Esophagus muscularis mucosa (tissue), 4 donors: ENCODE measurements at regions not wholly inside any gene's neighbourhood (a gene's known extent, or its start where the extent isn't known, plus 50 kb on each side); places are given as distances from the start of the nearest gene placed in this dataset.
A peak's percentile ranks its signal among the peaks of the same experiment; 100 is the strongest.

Source experiments
- DNase-seq: peaks from one replicate; pipeline ENCODE4 v3.0.0-alpha.2; 2017; ENCODE audit errors: extremely low spot score
- H3K27ac ChIP-seq, 4 donors: fragments of 200-600 bp; sonication (generic); replicated peaks in 1 of 4; 1 replicate in 3 of 4; 2 replicates in 1 of 4; pipeline ENCODE4 v1.5.1; 2016 to 2019; ENCODE audit warnings: mild to moderate bottlenecking in 1 of 4
- H3K27me3 ChIP-seq, 4 donors: fragments of 200-600 bp; sonication (generic); one replicate each; pipeline versions ENCODE4 v1.5.1 to v1.6.0; 2016 to 2019
- H3K36me3 ChIP-seq, 4 donors: fragments of 200-600 bp; sonication (generic); one replicate each; pipeline ENCODE4 v1.5.1; 2016 to 2019
- H3K4me1 ChIP-seq, 4 donors: fragments of 200-600 bp; sonication (generic); one replicate each; pipeline ENCODE4 v1.5.1; 2016 to 2019
- H3K4me3 ChIP-seq, 4 donors: fragments of 200-600 bp; sonication (generic); 1 replicate in 2 of 4; 2 replicates in 2 of 4; pipeline ENCODE4 v1.5.1; 2016 to 2019; ENCODE audit warnings: mild to moderate bottlenecking in 4 of 4, moderate library complexity in 1 of 4
- H3K9me3 ChIP-seq, 4 donors: fragments of 200-600 bp; sonication (generic); 1 replicate in 3 of 4; 2 replicates in 1 of 4; pipeline ENCODE4 v1.5.1; 2016 to 2019
- EP300 ChIP-seq: sonication (generic); formaldehyde crosslinking; IDR thresholded peaks from one replicate; pipeline ENCODE4 v1.6.1; 2017; ENCODE audit warnings: antibody characterized with exemption
- POLR2A ChIP-seq: fragments of 450-650 bp; IDR thresholded peaks from one replicate; pipeline ENCODE4 v1.6.1; 2017; ENCODE audit warnings: antibody characterized with exemption, moderate library complexity, mild to moderate bottlenecking, low read depth
- POLR2AphosphoS5 ChIP-seq, 2 donors: sonication (generic); formaldehyde crosslinking; IDR thresholded peaks; one replicate each; pipeline ENCODE4 v1.6.1; 2017; ENCODE audit warnings: antibody characterized with exemption in 2 of 2
- WGBS: methylation state at CpG from one replicate; pipeline ENCODE4 v1.1.5; 2018; 5-methylcytosine and 5-hydroxymethylcytosine counted together
- intact Hi-C: fragments of 100-400 bp; cut with DNase I; formaldehyde crosslinking; loops from one replicate; pipeline ENCODE4 v1.15.1; 2023
- TF ChIP-seq, protein P1 (sequence below), 3 experiments: fragments of 200-600 bp in 2 of 3; fragments of 450-650 bp in 1 of 3; sonication (generic) in 2 of 3; IDR thresholded peaks; one replicate each; pipeline ENCODE4 v1.5.1; 2017 to 2019; ENCODE audit warnings: antibody characterized with exemption in 3 of 3, mild to moderate bottlenecking in 2 of 3, moderate library complexity in 1 of 3

GRCh38 chr4:71185037-71185436 is 153.8 kb upstream of the SLC4A4 start:
- 68% methylated on average over 3 of the region's 3 CpGs for WGBS
- peaks cover 0 to 25% (median 19%) of the 10 kb centered on the region in 4 donors for H3K4me1 ChIP-seq
- no peaks in the 10 kb centered on the region for H3K9me3 ChIP-seq
- H3K4me3 ChIP-seq = no peak overlapping the region
- TF ChIP-seq EP300 (no peak), POLR2AphosphoS5 (IDR thresholded peaks at IDR 0.05) (no peak), POLR2A (no peak)
- TF ChIP-seq, protein P1, sequence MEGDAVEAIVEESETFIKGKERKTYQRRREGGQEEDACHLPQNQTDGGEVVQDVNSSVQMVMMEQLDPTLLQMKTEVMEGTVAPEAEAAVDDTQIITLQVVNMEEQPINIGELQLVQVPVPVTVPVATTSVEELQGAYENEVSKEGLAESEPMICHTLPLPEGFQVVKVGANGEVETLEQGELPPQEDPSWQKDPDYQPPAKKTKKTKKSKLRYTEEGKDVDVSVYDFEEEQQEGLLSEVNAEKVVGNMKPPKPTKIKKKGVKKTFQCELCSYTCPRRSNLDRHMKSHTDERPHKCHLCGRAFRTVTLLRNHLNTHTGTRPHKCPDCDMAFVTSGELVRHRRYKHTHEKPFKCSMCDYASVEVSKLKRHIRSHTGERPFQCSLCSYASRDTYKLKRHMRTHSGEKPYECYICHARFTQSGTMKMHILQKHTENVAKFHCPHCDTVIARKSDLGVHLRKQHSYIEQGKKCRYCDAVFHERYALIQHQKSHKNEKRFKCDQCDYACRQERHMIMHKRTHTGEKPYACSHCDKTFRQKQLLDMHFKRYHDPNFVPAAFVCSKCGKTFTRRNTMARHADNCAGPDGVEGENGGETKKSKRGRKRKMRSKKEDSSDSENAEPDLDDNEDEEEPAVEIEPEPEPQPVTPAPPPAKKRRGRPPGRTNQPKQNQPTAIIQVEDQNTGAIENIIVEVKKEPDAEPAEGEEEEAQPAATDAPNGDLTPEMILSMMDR (IDR thresholded peaks at IDR 0.05) = no peak
- H3K36me3 ChIP-seq = no peaks in the 10 kb centered on the region
- no peak for DNase-seq
- peaks cover 0 to 5% (median 0%) of the 10 kb centered on the region in 4 donors for H3K27me3 ChIP-seq
- H3K27ac ChIP-seq = no peak overlapping the region
- intact Hi-C loops = loop anchor here (2.0 kb wide), 1 partner anchor 530 kb away; no protein-coding TSS in a partner anchor

- no peak for TF ChIP-seq POLR2AphosphoS5 (IDR thresholded peaks at IDR 0.05)
- no peak for TF ChIP-seq POLR2A
- TF ChIP-seq EP300 = no peak
- TF ChIP-seq, protein P1 (IDR thresholded peaks at IDR 0.05) = no peak
- peak overlapping the region; percentile 66 to 85 (median 75) for H3K4me3 ChIP-seq
- peaks cover 0 to 5% (median 0%) of the 10 kb centered on the region in 4 donors for H3K27me3 ChIP-seq
- intact Hi-C loops = no loop called here
- WGBS = 1% methylated on average over 11 of the region's 11 CpGs
- peaks cover 0 to 25% (median 19%) of the 10 kb centered on the region in 4 donors for H3K4me1 ChIP-seq
- no peaks in the 10 kb centered on the region for H3K9me3 ChIP-seq
- no peaks in the 10 kb centered on the region for H3K36me3 ChIP-seq
- no peak for DNase-seq
- H3K27ac ChIP-seq = peak overlapping the region; percentile 52 to 81 (median 72)
Observed at GRCh38 chr4:71186257-71186565, 152.6 kb upstream of the SLC4A4 start.

DNA sequence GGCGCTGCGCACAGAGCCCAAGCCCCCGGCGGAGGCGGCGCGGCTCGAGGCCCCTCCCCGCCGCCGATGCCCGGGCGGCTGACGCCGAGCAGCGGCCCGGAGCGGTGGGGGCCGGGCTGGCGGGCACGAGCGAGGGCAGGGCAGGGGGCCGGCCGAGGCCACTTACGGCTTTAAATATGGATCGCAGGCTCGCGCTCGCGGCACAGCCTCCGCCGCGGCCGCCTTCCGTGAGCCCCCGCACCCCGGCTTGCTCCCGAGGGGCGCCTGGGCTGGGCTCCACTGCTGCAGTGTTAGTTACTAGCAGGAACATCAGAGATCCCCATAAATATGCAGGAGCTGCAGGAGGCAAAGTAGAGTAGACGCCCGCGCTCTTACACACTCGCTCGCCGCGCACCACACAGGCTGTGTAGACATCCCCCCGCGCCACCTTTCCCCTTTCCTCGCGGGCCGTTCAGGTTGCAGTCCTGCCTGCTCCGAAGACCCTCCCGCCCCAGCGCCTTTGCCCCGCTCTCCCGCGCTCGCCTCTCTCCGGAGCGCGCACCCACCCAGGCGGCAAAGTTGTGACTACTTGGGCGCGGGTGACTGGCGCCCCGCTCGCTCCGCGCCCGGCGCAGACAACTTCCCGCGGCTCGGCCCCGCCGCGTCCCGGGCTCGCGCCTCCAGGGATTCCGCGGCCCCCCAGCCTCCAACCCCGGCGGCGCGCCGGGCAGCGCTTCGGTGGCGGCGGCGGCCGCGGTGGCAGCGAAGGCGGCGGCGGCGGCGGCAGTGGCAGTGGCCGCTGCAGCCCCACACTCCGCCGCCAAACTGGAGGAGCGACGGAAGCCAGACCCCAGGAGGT is 152.0 kb upstream of the SLC4A4 start:
- H3K9me3 ChIP-seq = no peaks in the 10 kb centered on the region
- intact Hi-C loops = no loop called here
- no peaks in the 10 kb centered on the region for H3K36me3 ChIP-seq
- WGBS = 0% methylated on average over 11 of the region's 105 CpGs
- peaks cover 0 to 25% (median 19%) of the 10 kb centered on the region in 4 donors for H3K4me1 ChIP-seq
- peaks cover 0 to 5% (median 0%) of the 10 kb centered on the region in 4 donors for H3K27me3 ChIP-seq
- H3K27ac ChIP-seq = peak overlapping the region; percentile 52 to 81 (median 72)
- DNase-seq = no peak
- H3K4me3 ChIP-seq = peak overlapping the region; percentile 66 to 85 (median 75)
- TF ChIP-seq, protein P1 (IDR thresholded peaks at IDR 0.05) = no peak
- TF ChIP-seq EP300 = no peak
- TF ChIP-seq POLR2AphosphoS5 (IDR thresholded peaks at IDR 0.05) = no peak

- H3K27me3 ChIP-seq = peaks cover 0 to 5% (median 0%) of the 10 kb centered on the region in 4 donors
- WGBS = under 1% methylated on average over 40 of the region's 45 CpGs
- TF ChIP-seq POLR2AphosphoS5 (IDR thresholded peaks at IDR 0.05) = no peak
- no peak for TF ChIP-seq POLR2A
- TF ChIP-seq, protein P1 (IDR thresholded peaks at IDR 0.05) = no peak
- no peak for TF ChIP-seq EP300
- intact Hi-C loops = no loop called here
- H3K4me1 ChIP-seq = peaks cover 0 to 25% (median 19%) of the 10 kb centered on the region in 4 donors
- peak overlapping the region; percentile 66 to 85 (median 75) for H3K4me3 ChIP-seq
- no peak for DNase-seq
- no peaks in the 10 kb centered on the region for H3K36me3 ChIP-seq
- H3K9me3 ChIP-seq = no peaks in the 10 kb centered on the region
- H3K27ac ChIP-seq = peak overlapping the region; percentile 52 to 81 (median 72)
Observed at GRCh38 chr4:71187404-71188155, 151.2 kb upstream of the SLC4A4 start.
